CD4-positive, alpha-beta T cell (primary cell): ENCODE measurements at regions not wholly inside any gene's neighbourhood (a gene's known extent, or its start where the extent isn't known, plus 50 kb on each side); places are given as distances from the start of the nearest gene placed in this dataset.

ENCODE experiments used
- ATAC-seq: fragments of 200-7000 bp; cut with Tn5 transposase; one replicate; pipeline ENCODE4 v1.10.0; 2022; ENCODE audit warnings: mild to moderate bottlenecking; ENCODE audit not compliant: poor library complexity
- CTCF ChIA-PET: fragments of 350-600 bp; sonication (Branson Sonifier 250); formaldehyde crosslinking; loops from one replicate; lab custom pipeline; 2021; ENCODE audit warnings: antibody characterized with exemption, inconsistent platforms; lab: Charles Lee
- POLR2A ChIA-PET: fragments of 350-600 bp; sonication (Branson Sonifier 250); formaldehyde crosslinking; loops from one replicate; lab custom pipeline; 2021; ENCODE audit warnings: antibody characterized with exemption, inconsistent platforms; lab: Charles Lee
- DNase-seq, 14 experiments: peaks; one replicate each; pipeline ENCODE4 v3.0.0-alpha.2; 2013 to 2020; ENCODE audit warnings: mixed read lengths in 2 of 14
- H3K27ac ChIP-seq, 2 donors: one replicate each; pipeline versions ENCODE4 v1.5.1 to v1.7.0; 2013; ENCODE audit warnings: low read length in 2 of 2, low read depth in 1 of 2, mild to moderate bottlenecking in 1 of 2
- H3K27me3 ChIP-seq, 2 experiments: 1 replicate in 1 of 2; 2 replicates in 1 of 2; pipeline versions ENCODE4 v1.6.1 to v1.7.0; 2013; ENCODE audit warnings: low read length in 2 of 2, control low read depth in 1 of 2, mild to moderate bottlenecking in 1 of 2, moderate library complexity in 1 of 2; ENCODE audit not compliant: insufficient read depth in 2 of 2, control insufficient read depth in 1 of 2
- H3K36me3 ChIP-seq: one replicate; pipeline ENCODE4 v1.6.1; 2013; ENCODE audit warnings: low read length, control low read depth; ENCODE audit not compliant: insufficient read depth
- H3K4me1 ChIP-seq: one replicate; pipeline ENCODE4 v1.6.1; 2013; ENCODE audit warnings: low read length, control low read depth; ENCODE audit not compliant: insufficient read depth
- H3K4me3 ChIP-seq: one replicate; pipeline ENCODE4 v1.5.1; 2013; ENCODE audit warnings: mild to moderate bottlenecking, low read length, moderate library complexity
- H3K9me3 ChIP-seq, 2 experiments: 1 replicate in 1 of 2; 2 replicates in 1 of 2; pipeline versions ENCODE4 v1.6.1 to v1.7.0; 2013; ENCODE audit warnings: low read length in 2 of 2, mild to moderate bottlenecking in 2 of 2, control low read depth in 1 of 2, moderate library complexity in 1 of 2; ENCODE audit not compliant: control insufficient read depth in 1 of 2, insufficient read depth in 1 of 2
- H3K27ac Mint-ChIP-seq: one replicate; pipeline ENCODE4 v1.8.0; 2020; ENCODE audit warnings: mixed read lengths
- H3K27me3 Mint-ChIP-seq: one replicate; pipeline ENCODE4 v1.8.0; 2021; ENCODE audit warnings: mixed read lengths
- H3K36me3 Mint-ChIP-seq: one replicate; pipeline ENCODE4 v1.8.0; 2021; ENCODE audit warnings: low read depth, mixed read lengths
- H3K4me1 Mint-ChIP-seq: one replicate; pipeline ENCODE4 v1.8.0; 2021; ENCODE audit warnings: low read depth, mixed read lengths
- H3K4me3 Mint-ChIP-seq: one replicate; pipeline ENCODE4 v1.8.0; 2020; ENCODE audit warnings: mild to moderate bottlenecking, mixed read lengths
- H3K9me3 Mint-ChIP-seq: one replicate; pipeline ENCODE4 v1.8.0; 2020; ENCODE audit warnings: mixed read lengths
- CTCF ChIP-seq: fragments of 200-600 bp; IDR thresholded peaks from one replicate; pipeline ENCODE4 v1.8.0; 2022; ENCODE audit warnings: antibody characterized with exemption, mild to moderate bottlenecking
- intact Hi-C, 2 experiments: fragments of 100-400 bp; cut with DNase I in 1 of 2; cut with micrococcal nuclease in 1 of 2; formaldehyde crosslinking; loops; one replicate each; pipeline versions ENCODE4 v1.15.1 to v1.9.0; 2023 to 2025; cut with DNase I, micrococcal nuclease

GRCh38 chr15:97156739-97157265 is 803.7 kb upstream of the ARRDC4 start:
- H3K9me3 Mint-ChIP-seq: peaks cover under 1% of the 10 kb centered on the region
- POLR2A ChIA-PET: no interaction called here

GRCh38 chr15:97162805-97163495 is 797.6 kb upstream of the ARRDC4 start:
- H3K4me1 Mint-ChIP-seq: no peaks in the 10 kb centered on the region

More at GRCh38 chr15:97156739-97157265, 803.7 kb upstream of the ARRDC4 start:
- H3K4me3 ChIP-seq: no peak overlapping the region
- no peaks in the 10 kb centered on the region for H3K36me3 Mint-ChIP-seq
- TF ChIP-seq CTCF: no peak
- peaks cover 0 to 3% of the 10 kb centered on the region in 2 experiments for H3K9me3 ChIP-seq
- H3K27me3 Mint-ChIP-seq: no peaks in the 10 kb centered on the region
- H3K27ac ChIP-seq: no peak overlapping the region
- H3K4me3 Mint-ChIP-seq: no peak overlapping the region
- no peak overlapping the region for H3K27ac Mint-ChIP-seq
- DNase-seq: no peak
- H3K36me3 ChIP-seq: no peaks in the 10 kb centered on the region
- H3K4me1 ChIP-seq: no peaks in the 10 kb centered on the region
- CTCF ChIA-PET: no interaction called here
- no peaks in the 10 kb centered on the region for H3K4me1 Mint-ChIP-seq
- H3K27me3 ChIP-seq: no peaks in the 10 kb centered on the region
- no peak for ATAC-seq
- intact Hi-C loops: no loop called here

GRCh38 chr15:97165205-97165604 is 795.3 kb upstream of the ARRDC4 start:
- no peak overlapping the region for H3K27ac ChIP-seq
- POLR2A ChIA-PET: no interaction called here
- no peak for ATAC-seq
- no peak for TF ChIP-seq CTCF
- CTCF ChIA-PET: no interaction called here
- Mint-ChIP-seq H3K9me3 (no peaks in the 10 kb centered on the region), H3K4me3 (no peak overlapping the region), H3K36me3 (no peaks in the 10 kb centered on the region), H3K27me3 (no peaks in the 10 kb centered on the region), H3K27ac (no peak overlapping the region), H3K4me1 (no peaks in the 10 kb centered on the region)
- H3K36me3 ChIP-seq: no peaks in the 10 kb centered on the region
- H3K4me1 ChIP-seq: no peaks in the 10 kb centered on the region
- intact Hi-C loops: no loop called here
- no peaks in the 10 kb centered on the region for H3K9me3 ChIP-seq
- no peak for DNase-seq
- H3K27me3 ChIP-seq: no peaks in the 10 kb centered on the region
- H3K4me3 ChIP-seq: no peak overlapping the region

More at GRCh38 chr15:97162805-97163495, 797.6 kb upstream of the ARRDC4 start:
- ChIA-PET CTCF (interaction anchor here (1.1 kb wide), 1 partner anchor 51 kb away, joined by 3 read pairs; no protein-coding TSS in a partner anchor), POLR2A (no interaction called here)
- no peak for TF ChIP-seq CTCF
- Mint-ChIP-seq H3K27me3 (no peaks in the 10 kb centered on the region), H3K27ac (no peak overlapping the region), H3K36me3 (no peaks in the 10 kb centered on the region), H3K4me3 (no peak overlapping the region), H3K9me3 (no peaks in the 10 kb centered on the region)
- Histone ChIP-seq H3K27me3 (no peaks in the 10 kb centered on the region), H3K27ac (no peak overlapping the region), H3K4me3 (no peak overlapping the region), H3K4me1 (no peaks in the 10 kb centered on the region), H3K9me3 (peaks cover 0 to 3% of the 10 kb centered on the region in 2 experiments), H3K36me3 (no peaks in the 10 kb centered on the region)
- intact Hi-C loops: no loop called here
- DNase-seq (no peak), ATAC-seq (no peak)
